ENCODE measurements at regions not wholly inside any gene's neighbourhood (a gene's known extent, or its start where the extent isn't known, plus 50 kb on each side); places are given as distances from the start of the nearest gene placed in this dataset.
"Not testable (repeated sequence)": the region's sequence is repeated elsewhere in the genome, so short reads cannot be mapped to it uniquely, and the experiment has no call there.

DNA sequence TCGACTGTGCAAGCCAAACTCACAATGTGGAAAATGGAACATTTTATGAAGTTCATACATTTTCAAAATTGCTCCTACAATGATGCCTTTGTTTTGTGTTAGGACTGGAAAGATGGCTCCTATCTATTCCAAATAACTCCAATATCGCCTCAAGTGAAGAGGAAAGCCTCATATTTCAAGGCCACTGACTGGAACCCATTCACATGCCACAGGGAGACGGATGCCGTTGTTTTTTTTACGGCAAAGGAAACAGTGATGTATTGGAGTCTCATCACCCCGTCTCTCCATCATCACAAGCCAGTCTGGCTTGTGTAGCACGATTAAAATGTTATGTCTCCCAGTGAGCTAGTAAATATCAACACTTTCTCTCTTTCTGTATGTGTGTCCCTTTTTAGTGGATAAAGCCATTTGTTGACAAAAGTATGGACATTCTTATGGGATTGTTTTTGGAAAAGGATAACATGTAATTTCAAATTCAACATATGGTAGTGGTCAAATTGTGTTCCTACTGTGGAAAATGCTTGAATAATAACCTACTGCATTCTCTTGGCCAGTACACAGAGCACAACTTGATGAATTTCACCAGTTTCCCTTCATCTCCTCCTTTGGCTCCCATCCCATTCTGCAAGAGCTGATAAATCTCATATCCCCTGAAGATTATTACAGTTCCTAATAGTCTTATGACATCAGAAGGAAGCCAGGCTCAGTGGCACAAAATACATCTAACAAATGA is 109.5 kb upstream of the PITRM1 start:
- DNase-seq: no peak

DNA sequence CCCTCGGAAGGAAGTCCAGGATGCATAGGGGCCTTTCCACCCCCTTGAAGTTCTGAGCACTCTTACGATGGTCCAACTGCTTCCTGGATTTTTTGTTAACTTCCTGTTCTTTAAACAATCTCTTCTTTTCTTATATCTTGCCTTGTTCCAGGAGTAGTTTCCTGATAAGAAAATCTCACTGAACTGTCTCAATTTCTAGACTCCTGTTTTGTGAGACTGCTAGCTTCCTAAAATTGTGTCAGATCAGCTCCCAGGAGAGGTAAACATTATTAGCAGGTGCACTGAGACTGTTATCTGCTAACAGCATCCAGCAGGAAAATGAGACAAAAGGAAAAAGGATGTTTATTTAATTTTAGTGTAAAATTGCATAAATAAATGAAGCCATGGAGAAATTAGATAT is 106.2 kb upstream of the PITRM1 start:
- DNase-seq: no peak

DNA sequence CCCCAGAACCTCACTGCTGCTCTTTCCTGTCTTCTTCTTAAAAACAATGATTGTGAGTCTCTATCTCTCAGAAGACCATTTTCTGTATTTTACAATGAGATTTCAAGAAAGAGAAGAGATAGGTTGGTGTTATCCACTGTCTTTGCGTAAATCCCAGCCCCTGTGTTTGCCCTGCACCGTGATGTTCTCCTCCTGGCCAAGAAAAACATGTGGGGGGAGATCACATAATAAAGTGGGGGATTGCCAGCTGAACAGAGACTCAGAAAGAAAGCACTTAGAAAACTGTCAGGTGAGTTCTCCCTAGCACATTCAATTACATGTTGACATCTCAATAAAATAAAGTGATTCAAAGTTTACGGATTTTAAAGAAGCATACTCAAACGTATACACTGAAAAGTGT is 105.0 kb upstream of the PITRM1 start:
- DNase-seq: no peak

DNA sequence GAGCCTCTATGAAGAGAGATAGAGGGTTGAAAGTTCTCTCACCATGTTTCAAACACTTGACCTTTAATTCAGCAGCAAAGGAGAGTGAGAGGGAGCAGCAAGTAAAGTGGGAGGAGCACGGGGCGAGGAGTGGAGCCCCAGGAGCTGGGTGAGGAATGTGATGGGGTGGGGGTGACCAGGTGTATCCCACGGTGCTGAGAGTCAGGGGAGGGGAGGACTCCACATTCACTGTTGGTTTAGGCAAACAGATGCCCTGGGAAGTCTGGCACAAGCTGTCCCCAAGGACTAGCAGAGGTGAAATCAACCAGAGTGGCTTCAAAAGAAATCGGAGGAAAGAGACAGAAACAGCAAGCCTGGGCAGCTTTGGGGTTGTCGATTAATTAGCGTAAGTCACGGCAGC is 101.8 kb upstream of the PITRM1 start:
- DNase-seq: no peak

DNA sequence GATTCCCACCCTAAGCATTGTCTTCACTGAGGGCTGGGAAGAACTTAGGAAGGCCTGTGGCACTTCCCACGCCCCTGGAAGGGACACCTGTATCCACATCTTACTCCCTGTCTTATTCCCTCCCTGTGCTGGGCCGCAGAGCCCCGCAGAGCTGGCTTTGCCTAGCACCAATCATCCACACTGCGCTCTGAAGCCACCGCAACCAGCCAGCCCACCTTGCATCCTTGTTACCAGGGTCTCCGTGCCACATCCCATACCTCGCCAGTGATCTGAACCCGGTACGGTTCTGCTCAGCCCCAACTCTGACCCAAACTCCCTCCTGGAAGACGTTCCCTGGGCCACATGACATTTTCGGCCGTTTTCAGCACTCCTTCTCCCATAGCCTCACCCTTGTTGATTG is 101.4 kb upstream of the PITRM1 start:
- no peak for DNase-seq

DNA sequence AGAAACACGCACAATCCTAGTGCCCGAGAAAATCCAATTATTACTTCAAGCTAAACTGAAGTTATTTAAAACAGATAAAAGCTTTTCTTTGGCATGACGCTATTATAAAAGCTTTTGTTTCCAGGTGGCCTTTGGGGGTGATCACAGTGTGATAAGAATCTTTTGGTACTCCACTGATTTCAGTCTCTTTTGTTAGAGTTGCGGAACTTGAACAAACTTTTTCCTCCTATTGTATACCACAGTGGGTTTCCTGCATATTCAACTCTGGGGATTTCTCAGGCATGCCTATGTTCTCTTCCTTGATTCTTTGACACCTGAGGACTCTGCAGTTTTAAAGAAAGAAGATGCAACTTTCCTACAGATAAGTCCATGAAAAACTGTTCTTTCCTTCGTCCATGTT is 99.7 kb upstream of the PITRM1 start:
- DNase-seq: no peak

DNA sequence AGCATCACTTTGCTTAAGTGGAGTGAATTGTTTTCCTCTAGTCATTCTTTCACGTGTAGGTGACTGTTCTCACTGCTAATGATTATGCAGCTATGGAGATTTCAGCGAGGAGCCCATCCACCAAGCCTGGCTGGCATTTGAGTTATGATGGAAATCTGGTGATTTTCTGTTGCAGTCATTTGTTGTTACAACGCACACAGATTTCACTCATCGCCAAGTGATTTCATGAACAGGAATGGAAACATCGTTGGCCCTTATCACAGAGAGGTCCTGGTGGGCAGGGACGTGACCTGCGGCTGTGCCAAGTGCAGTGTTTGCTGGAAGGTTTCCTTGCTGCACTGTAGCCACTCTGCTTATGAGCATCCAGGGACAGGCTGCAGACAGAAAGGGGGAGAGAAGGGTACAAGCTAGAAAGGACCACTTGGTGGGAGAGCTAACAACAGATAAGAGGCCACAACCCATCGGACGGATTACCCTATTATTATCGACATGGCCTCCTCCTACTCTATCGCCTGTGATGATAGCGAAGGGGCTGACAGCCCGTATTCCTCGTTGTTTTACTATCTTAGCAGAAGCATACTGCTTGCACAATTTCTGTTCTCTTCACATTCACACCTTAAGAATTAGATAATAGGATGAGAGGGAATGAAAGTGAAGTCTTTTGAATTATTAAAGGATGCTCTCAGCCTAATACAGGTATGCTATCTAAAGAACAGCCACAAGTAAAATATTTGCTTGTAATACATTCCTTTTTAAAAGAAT is 99.0 kb upstream of the PITRM1 start:
- no peak for DNase-seq

DNA sequence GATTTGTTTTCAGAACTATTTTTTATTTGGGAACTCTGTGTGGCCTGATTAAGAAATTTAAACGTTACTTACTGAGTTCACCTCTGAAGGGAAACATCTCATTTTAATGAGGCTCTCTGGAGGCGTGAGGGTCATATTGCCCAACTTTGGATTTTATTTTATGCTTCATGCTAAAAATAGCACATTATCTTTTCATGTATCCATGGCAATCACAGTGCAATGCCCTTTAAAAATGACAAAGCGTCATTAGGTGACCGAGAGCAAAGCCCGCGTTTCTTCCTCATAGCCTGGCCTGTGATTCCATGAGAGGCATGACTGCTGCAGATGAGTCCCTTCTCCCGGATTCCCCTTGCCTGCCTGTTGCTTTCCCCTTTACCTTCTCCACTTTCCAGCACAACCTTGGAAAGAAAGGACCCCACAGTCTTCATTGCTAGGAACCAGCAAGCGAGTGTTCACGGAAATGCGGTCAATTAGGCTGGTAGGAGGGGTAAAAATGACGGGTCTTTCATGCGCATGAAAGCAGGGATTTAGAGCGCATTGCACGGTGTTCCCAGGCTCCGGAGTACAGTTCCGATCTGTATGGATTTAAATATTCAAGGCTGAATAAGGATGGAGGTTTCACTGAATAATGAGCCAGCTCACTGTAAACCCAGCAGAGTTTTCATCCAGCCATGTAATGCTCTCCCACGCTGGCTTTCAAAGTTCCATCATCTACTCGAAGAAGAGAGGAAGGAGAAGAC is 98.2 kb upstream of the PITRM1 start:
- no peak for DNase-seq

DNA sequence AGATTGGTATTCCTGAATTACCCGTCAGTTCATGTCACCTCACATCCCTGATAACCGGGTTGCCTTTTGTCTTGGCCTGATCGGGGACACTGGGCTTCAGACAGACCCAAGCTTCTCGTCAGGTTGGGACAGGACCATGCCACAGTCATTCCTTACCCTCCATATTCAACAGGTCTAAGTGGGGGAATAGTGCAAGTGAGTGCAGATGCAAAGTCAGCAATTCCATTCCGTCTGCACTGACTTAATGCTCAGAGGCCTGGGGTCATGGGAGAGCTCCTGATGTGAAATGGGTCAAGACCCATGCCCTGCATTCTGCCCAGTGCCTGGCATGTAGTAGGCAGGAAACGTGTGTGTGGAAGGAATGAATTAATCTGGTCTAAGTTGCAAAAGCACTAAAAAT is 95.4 kb upstream of the PITRM1 start:
- no peak for DNase-seq

DNA sequence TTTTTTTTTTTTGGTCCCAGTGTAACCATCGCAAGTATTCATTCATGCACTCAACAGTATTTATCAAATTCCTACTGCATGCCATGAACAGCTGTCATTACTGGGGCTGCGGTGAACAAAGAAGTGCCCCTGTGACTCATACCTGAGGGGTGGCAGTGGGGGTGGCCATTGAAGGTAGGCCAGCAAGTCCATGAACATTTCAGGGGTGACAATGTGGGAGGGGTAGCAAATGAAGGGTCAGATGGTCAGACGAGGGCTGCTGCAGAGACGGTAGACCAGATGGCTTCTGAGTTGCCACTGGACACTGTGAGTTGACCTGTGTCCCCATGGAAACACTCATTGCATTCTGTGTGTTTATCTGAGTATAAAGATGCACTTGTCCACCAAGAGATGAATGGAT is 92.5 kb upstream of the PITRM1 start:
- DNase-seq: no peak

DNA sequence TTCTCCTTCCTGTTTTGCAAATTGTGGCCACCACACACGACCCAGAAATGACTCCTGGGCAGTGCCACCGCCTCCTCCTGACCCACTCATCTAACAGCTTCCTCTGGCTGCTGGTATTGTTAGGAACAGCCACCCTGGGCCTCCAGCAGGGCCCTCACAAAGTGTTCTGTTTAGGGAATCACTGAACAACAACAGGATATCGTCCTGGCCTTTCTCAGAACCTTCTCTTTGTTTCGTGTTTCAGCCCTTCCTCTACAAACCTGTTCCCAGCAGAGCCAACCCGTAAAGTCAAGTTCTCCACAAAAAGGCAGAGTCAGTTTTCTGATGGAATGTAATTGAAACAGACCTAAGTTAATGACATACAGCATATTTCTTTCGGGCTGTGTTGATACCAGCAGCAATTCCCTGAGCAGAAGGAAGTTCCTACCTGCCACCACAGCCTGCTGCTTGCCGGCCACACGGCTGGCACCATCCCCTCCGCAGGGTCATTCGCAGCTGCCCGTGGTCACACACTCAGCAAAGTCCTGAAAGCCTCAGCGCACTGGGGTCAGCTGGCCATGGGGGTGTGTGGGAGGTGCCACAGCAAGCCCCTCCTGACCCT is 91.7 kb upstream of the PITRM1 start:
- no peak for DNase-seq

DNA sequence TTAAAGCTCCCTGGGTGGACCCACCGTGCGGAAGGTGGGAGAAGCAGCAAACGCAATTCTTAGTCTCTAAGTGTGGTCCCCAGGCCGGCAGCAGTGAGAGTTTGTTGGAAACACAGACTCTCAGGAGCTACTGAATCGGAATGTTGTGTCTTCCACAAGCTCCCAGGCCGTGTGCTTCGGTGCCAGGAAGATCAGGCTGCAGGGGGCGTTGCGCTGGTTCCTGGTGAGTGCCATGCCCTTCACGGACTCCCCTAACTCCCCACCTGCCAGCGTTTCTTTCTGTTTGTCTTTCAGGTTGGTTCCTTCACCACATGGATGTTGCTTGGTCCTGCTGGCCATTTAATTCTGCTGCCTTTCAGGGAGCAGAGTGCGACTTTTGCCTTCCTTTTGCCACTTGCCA is 91.2 kb upstream of the PITRM1 start:
- no peak for DNase-seq

DNA sequence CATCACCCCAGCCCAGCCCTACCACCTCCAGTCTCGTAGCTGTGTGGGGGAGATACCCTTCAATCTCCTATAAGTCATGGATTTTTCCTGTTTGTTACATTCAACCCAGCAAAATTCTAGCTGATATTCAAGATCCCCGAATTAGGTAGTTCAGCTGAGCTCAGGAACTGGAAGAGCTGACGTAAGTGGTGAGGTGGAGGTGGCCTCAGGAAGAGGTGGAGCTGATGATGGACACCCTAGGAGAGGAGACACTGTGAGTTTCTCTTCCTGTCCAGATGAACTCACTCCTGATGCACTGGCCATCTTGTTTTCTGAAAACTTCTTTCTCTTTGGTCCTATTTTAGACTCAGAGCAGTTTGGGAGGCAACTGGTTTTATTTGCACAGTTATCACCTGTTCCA is 90.5 kb upstream of the PITRM1 start:
- DNase-seq: no peak

DNA sequence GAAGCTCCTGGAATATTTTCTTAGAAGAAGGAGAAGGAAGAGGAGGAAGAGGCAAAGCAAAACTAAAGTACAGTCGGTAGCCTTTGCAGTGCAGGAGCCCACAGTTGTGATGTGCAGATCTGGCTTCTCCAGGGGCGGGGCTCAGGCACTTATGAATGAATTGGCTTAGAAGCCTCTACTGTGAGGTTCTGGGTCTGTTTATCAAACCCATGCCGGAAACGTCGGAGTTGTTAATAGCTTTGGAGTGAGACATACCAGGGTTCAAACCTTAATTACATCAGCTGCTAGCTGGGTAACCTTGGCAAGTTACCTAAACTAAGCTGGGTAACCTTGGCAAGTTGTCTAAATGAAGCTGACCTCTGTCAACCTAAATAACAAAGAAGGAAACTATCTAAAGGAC is 89.3 kb upstream of the PITRM1 start:
- no peak for DNase-seq

DNA sequence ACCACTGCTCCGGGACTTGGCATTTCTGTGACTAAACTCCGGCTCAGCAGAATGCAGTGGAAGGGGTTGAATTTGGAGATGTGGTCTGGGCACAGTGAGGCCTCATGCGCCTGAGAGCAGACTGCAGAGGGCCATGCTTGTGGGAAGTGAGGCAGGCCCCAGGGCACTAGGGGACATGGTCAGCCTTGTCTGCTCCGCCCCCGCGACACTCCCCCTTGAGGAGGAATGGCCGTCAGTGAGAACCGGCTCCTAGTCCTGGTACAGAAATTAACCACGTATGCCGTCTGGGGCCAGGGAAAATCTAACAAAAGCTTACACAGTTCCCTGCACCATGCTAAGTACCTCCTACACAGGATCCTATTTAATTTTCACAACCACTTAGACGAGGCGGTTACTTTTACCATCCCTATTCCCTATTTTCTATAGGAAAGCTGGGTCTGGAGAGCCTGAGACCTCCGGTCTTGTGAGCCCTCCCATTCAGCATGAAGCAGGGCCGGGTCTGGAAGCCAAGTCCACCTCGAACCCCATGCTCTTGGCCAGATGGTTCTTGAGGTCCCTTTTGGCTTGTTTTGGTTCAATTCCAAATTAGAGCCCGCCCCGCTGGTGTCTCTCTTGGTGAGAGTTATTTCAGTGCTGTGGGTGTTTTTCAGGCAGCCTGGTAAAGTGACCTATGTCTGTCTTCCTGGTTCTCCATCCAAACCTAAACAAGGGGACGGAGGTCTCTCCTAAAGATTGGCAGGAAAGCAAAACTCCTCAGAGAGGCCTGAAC is 87.7 kb upstream of the PITRM1 start:
- DNase-seq: no peak

DNA sequence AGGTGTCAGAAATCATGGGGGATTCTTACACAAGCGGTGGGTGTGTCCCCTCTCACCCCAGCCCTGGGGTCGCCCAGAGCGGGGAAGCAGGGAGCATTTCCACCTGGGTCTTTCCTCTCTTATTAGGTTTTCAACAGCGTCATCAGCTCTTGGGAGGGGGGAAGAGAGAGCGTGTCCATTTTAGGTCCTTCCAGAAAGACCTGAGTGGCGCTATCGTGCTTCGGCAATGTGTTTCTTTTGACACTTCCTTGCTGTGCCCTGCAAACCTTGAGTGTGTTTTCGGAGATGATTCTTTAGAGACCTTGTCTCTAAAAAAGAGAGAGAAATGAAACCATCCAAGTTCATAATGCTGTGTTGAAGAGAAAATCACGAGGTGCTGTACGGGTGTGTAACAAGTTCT is 86.9 kb upstream of the PITRM1 start:
- no peak for DNase-seq

DNA sequence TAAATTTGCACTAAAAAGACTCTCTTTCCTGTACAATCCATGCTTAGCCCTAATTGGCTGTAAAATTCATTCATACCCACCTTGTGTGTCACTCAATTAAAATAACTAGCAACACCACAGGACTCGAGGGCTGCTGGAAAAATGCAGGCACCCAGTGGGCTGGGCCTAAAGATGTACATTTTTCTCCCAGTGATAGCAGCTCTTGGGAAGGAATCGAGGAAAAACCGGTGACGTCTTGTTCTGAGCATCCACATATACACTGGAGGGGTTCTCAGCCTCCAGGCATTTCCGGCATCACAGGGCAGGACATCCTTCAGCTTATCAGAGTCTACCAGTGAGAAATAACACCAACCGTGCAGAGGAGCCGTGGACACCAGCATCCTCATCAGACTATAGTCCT is 85.8 kb upstream of the PITRM1 start:
- DNase-seq: no peak

DNA sequence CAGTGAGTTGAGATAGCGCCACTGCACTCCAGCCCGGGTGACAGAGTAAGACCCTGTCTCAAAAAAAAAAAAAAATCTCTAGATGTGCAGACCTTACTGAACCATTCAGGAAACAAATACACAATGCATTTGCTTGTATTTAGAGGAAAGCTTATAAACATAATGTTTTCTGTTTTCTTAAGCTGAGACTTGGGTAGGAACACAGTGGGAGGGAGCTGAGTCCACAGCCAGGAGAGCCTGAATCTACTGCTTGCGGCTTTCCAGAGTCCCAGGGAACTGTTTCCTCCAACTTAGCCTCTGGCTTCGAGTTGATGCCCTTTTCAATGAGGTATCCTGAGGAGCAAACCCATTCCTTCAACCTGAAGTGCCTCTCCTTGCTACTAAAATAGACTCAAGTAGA is 83.0 kb upstream of the PITRM1 start:
- no peak for DNase-seq

DNA sequence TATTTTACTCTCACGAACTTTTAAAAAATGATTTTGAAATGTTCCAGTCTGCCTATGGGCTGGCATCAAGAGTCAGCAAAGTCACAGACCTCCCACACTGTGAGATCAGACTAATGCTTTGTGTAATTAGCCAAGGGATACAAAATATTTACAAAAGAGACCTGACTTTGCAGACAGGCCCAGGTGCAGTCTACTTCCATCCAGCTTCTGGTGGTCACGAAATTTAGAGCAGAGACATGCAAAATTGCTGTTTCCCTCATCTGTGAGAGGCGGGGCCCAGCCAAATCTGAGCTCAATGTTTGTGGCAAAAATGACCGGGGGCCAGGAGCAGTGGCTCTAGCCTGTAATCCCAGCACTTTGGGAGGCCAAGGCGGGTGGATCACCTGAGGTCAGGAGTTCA is 82.5 kb upstream of the PITRM1 start:
- DNase-seq: no peak

DNA sequence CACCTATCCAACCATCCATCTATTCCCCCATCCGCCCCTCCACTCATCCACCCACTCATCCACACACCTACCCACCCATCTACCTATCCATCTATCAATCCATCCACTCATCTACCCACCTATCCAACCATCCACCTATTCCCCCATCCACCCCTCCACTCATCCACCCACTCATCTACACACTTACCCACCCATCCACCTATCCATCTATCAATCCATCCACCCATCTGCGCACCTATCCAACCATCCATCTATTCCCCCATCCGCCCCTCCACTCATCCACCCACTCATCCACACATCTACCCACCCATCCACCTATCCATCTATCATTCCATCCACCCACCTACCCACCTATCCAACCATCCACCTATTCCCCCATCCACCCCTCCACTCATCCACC is 81.4 kb upstream of the PITRM1 start:
- not testable (repeated sequence) for DNase-seq

DNA sequence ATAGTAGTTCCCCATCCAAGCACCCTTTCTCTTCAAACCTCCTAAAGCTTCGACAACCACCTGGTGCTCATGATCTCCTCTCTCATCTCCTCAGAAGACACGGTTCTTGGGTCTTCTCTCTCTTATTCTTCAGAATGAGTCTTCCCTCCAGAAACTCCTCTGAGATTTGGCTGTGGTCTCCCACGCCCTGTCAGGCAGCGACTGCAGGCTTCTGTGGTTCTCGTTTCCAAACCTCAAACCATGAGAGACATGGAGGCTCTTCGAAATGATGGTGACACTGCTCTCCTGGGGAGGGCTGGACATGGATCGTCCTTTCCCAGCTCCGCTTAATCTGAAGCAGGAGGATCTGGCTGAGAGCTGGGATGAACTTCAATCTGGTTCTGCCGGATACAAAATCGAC is 78.6 kb upstream of the PITRM1 start:
- DNase-seq: no peak

DNA sequence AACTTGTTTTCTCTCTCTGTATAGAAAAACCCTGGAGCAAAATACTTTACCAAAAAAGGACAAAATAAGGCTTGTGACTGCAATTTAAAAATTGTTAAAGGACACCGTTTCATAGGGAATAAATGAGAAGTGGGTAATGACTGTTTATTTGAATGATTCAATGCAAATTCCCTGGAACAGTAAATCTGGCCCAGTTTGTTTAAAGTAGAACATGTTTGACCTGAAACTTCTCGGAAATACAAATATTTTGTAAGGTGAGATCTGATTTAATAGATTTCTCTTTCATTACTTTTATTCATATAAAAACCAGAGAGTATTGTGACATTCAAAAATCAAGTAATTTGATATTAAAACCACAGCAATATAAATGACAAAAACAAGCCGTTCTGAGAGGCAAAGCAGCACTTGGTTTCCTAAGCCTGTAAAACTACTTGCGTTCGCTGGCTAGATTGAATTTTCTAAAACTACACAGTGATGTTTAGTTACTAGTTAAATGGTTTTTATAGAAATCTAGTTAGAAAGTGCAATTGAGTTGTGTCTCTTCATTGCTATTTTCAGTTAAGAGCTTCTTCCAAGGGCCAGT is 76.8 kb upstream of the PITRM1 start:
- DNase-seq: no peak
